ENCODE measurements at regions not wholly inside any gene's neighbourhood (a gene's known extent, or its start where the extent isn't known, plus 50 kb on each side); places are given as distances from the start of the nearest gene placed in this dataset.

DNA sequence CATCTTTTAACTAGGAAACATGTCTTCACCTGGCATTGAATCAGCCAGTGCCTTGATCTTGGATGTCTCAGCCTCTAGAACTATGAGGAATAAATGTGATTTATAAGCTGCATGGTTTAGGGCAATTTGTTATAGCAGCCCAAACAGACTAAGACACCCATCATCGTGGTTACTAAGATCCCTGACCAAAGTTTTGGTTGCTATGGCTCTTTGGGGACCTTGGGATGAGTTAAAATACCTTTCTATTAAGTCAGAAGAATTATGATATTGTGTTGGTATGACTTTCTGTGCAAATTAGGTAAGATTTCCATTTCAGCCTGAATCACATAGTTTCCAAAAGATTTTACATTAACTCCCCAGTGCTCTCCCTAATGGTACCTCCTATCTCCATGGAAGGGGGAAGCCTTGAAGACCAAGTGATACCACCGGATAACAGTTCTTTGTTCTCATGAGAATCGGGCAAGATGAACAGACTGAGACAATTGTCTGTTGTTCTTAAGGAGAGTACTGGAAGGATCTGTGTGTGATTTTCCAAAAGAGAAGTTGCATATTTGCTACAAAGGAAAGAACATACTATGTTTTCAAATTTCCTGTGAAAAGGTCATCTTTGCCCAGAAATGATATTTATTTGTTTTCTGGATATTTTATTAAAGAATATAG lies 60.4 kb upstream of the UBASH3B start:
- H3K4me3 ChIP-seq (ENCODE audit: low read length, poor library complexity, severe bottlenecking): no peak overlapping the region
- H3K9me3 ChIP-seq (ENCODE audit: insufficient read depth, low read depth, low read length): no peaks in the 10 kb centered on the region
- no peaks in the 10 kb centered on the region for H3K27me3 ChIP-seq (ENCODE audit: insufficient read depth, low read length, poor library complexity, severe bottlenecking)
- no peak overlapping the region for H3K9ac ChIP-seq (ENCODE audit: low read depth, low read length, poor library complexity, severe bottlenecking)
- TF ChIP-seq EZH2phosphoT487 (IDR thresholded peaks at IDR 0.05; ENCODE audit: borderline replicate concordance): no peak
- TF ChIP-seq, protein P1, sequence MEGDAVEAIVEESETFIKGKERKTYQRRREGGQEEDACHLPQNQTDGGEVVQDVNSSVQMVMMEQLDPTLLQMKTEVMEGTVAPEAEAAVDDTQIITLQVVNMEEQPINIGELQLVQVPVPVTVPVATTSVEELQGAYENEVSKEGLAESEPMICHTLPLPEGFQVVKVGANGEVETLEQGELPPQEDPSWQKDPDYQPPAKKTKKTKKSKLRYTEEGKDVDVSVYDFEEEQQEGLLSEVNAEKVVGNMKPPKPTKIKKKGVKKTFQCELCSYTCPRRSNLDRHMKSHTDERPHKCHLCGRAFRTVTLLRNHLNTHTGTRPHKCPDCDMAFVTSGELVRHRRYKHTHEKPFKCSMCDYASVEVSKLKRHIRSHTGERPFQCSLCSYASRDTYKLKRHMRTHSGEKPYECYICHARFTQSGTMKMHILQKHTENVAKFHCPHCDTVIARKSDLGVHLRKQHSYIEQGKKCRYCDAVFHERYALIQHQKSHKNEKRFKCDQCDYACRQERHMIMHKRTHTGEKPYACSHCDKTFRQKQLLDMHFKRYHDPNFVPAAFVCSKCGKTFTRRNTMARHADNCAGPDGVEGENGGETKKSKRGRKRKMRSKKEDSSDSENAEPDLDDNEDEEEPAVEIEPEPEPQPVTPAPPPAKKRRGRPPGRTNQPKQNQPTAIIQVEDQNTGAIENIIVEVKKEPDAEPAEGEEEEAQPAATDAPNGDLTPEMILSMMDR (conservative IDR thresholded peaks at IDR 0.05; ENCODE audit: low read length): no peak
- no peaks in the 10 kb centered on the region for H3F3A ChIP-seq (ENCODE audit: low read depth)
- H3K79me2 ChIP-seq (ENCODE audit: insufficient read depth, low read length): no peaks in the 10 kb centered on the region
- no peak overlapping the region for H3K4me2 ChIP-seq (ENCODE audit: low read depth, low read length, poor library complexity, severe bottlenecking)
- no peaks in the 10 kb centered on the region for H3K36me3 ChIP-seq (ENCODE audit: insufficient read depth, low read length)
- no peak overlapping the region for H2AFZ ChIP-seq (ENCODE audit: low read length)
- no peaks in the 10 kb centered on the region for H4K20me1 ChIP-seq (ENCODE audit: insufficient read depth, low read length, poor library complexity, severe bottlenecking)
- no peaks in the 10 kb centered on the region for H3K9me2 ChIP-seq (replicated peaks; ENCODE audit: low read depth, low read length)
- H3K4me1 ChIP-seq (ENCODE audit: insufficient read depth, low read length, poor library complexity, severe bottlenecking): no peaks in the 10 kb centered on the region

DNA sequence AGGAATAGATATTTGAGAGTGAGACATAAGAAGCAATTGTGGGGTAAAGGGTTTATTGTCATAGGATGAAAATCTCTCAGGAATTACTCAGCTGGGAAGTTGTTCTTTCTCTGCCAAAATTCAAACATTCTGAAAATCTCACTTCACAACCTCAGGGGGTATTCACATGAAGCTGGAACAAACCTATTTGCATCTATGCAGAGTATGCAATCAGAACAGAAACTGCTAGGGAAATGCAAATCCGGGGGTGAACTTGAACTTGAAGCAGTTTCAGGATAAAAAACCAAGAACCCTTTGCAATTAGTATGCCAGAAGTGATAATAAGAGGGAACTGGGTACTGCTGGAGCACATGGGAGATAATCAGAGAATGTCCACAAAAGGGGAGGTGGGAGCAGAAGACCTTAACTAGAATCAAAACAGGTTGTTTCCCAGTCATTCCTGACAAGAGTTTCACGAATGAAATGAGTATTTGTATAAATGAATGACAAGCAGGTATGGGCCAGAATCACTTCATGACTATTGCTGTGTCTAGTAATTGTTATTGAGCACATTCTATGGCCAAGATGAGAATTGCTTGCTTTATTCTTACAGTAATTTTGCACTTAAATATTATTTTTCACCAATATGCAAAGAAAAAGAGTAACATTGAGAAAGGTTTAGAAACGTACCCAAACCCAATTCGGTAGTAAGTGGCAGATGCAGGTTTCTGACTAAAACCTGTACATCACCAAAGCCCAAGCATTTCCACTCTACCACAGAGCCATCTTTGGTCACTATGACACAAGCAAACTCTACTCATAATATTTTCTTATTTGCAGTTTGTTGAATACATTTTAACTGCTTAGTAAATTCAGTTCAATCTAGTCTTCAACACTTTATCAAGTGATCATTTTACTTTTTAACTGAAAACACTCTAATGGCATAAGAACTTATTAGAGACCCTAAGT lies 61.8 kb upstream of the UBASH3B start:
- Histone ChIP-seq H2AFZ (ENCODE audit: low read length) (no peak overlapping the region), H3K4me3 (ENCODE audit: low read length, poor library complexity, severe bottlenecking) (no peak overlapping the region), H3K4me1 (ENCODE audit: insufficient read depth, low read length, poor library complexity, severe bottlenecking) (no peaks in the 10 kb centered on the region), H3K9me2 (replicated peaks; ENCODE audit: low read depth, low read length) (no peaks in the 10 kb centered on the region), H3K9me3 (ENCODE audit: insufficient read depth, low read depth, low read length) (no peaks in the 10 kb centered on the region), H3K36me3 (ENCODE audit: insufficient read depth, low read length) (no peaks in the 10 kb centered on the region), H3K27me3 (ENCODE audit: insufficient read depth, low read length, poor library complexity, severe bottlenecking) (peaks cover 3% of the 10 kb centered on the region), H4K20me1 (ENCODE audit: insufficient read depth, low read length, poor library complexity, severe bottlenecking) (no peaks in the 10 kb centered on the region), H3K79me2 (ENCODE audit: insufficient read depth, low read length) (no peaks in the 10 kb centered on the region), H3K9ac (ENCODE audit: low read depth, low read length, poor library complexity, severe bottlenecking) (no peak overlapping the region), H3F3A (ENCODE audit: low read depth) (no peaks in the 10 kb centered on the region), H3K4me2 (ENCODE audit: low read depth, low read length, poor library complexity, severe bottlenecking) (no peak overlapping the region)
- TF ChIP-seq, protein P1 (conservative IDR thresholded peaks at IDR 0.05; ENCODE audit: low read length): no peak

DNA sequence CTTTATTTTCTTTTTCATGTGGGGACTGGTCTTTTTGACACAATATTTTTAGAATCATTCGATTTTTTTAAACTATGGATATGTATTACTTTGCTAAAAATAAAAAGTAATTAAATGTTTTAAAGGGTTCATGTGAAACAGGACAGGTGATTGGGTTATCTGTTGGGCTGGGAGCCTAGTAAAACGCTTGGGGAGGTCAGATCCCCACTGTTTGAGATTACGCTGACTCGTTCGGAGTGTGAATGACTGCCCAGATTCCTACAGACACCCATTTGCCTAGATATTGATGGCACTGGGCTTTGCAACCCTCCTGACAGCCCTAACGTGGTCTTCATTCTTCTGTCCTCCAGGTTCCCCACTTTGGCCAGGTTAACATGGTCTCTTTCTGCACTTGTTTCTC lies 62.9 kb upstream of the UBASH3B start:
- no peaks in the 10 kb centered on the region for H3F3A ChIP-seq (ENCODE audit: low read depth)
- H4K20me1 ChIP-seq (ENCODE audit: insufficient read depth, low read length, poor library complexity, severe bottlenecking): no peaks in the 10 kb centered on the region
- no peaks in the 10 kb centered on the region for H3K36me3 ChIP-seq (ENCODE audit: insufficient read depth, low read length)
- H3K4me2 ChIP-seq (ENCODE audit: low read depth, low read length, poor library complexity, severe bottlenecking): no peak overlapping the region
- no peak overlapping the region for H2AFZ ChIP-seq (ENCODE audit: low read length)
- no peaks in the 10 kb centered on the region for H3K79me2 ChIP-seq (ENCODE audit: insufficient read depth, low read length)
- H3K9ac ChIP-seq (ENCODE audit: low read depth, low read length, poor library complexity, severe bottlenecking): no peak overlapping the region
- no peaks in the 10 kb centered on the region for H3K9me3 ChIP-seq (ENCODE audit: insufficient read depth, low read depth, low read length)
- H3K9me2 ChIP-seq (replicated peaks; ENCODE audit: low read depth, low read length): no peaks in the 10 kb centered on the region
- no peaks in the 10 kb centered on the region for H3K4me1 ChIP-seq (ENCODE audit: insufficient read depth, low read length, poor library complexity, severe bottlenecking)
- H3K27me3 ChIP-seq (ENCODE audit: insufficient read depth, low read length, poor library complexity, severe bottlenecking): peaks cover 3% of the 10 kb centered on the region
- no peak for TF ChIP-seq EZH2phosphoT487 (IDR thresholded peaks at IDR 0.05; ENCODE audit: borderline replicate concordance)
- TF ChIP-seq, protein P1 (conservative IDR thresholded peaks at IDR 0.05; ENCODE audit: low read length): no peak
- no peak overlapping the region for H3K4me3 ChIP-seq (ENCODE audit: low read length, poor library complexity, severe bottlenecking)

Data from Loucy (cell line).